KMS-11 (cell line): ENCODE measurements at regions not wholly inside any gene's neighbourhood (a gene's known extent, or its start where the extent isn't known, plus 50 kb on each side); places are given as distances from the start of the nearest gene placed in this dataset.

Experiments
- H2AFZ ChIP-seq: fragments of 200-600 bp; sonication (generic); 2 replicates; pipeline ENCODE4 v1.6.1; 2016; ENCODE audit warnings: antibody characterized with exemption, mixed run types, low read depth
- H3K27ac ChIP-seq: fragments of 200-600 bp; sonication (generic); 2 replicates; pipeline ENCODE4 v1.6.1; 2016; ENCODE audit warnings: mild to moderate bottlenecking, mixed run types
- H3K27me3 ChIP-seq: fragments of 200-600 bp; sonication (generic); 2 replicates; pipeline ENCODE4 v1.6.1; 2017; ENCODE audit warnings: mild to moderate bottlenecking, low read depth, mixed run types, moderate library complexity; ENCODE audit not compliant: insufficient read depth
- H3K36me3 ChIP-seq: fragments of 200-600 bp; sonication (generic); 2 replicates; pipeline ENCODE4 v1.6.1; 2017; ENCODE audit warnings: mild to moderate bottlenecking, mixed run types; ENCODE audit not compliant: insufficient read depth
- H3K4me1 ChIP-seq: fragments of 200-600 bp; sonication (generic); 2 replicates; pipeline ENCODE4 v1.6.1; 2016; ENCODE audit warnings: mild to moderate bottlenecking, low read depth, mixed run types; ENCODE audit not compliant: poor library complexity, severe bottlenecking
- H3K4me2 ChIP-seq: fragments of 200-600 bp; sonication (generic); 2 replicates; pipeline ENCODE4 v1.7.0; 2016; ENCODE audit warnings: mild to moderate bottlenecking, mixed run types
- H3K4me3 ChIP-seq: fragments of 200-600 bp; sonication (generic); IDR thresholded peaks from 2 replicates; pipeline ENCODE4 v1.6.1; 2017; ENCODE audit warnings: low read depth, low read length, mixed read lengths; ENCODE audit not compliant: insufficient read depth
- H3K79me2 ChIP-seq: fragments of 200-600 bp; sonication (generic); 2 replicates; pipeline ENCODE4 v1.6.1; 2016; ENCODE audit warnings: low read depth, mixed run types; ENCODE audit not compliant: insufficient read depth
- H3K9ac ChIP-seq: fragments of 200-600 bp; sonication (generic); 2 replicates; pipeline ENCODE4 v1.6.1; 2016; ENCODE audit warnings: mild to moderate bottlenecking, mixed run types
- H4K20me1 ChIP-seq: fragments of 200-600 bp; sonication (generic); 2 replicates; pipeline ENCODE4 v1.6.1; 2016; ENCODE audit warnings: mild to moderate bottlenecking, mixed run types; ENCODE audit not compliant: insufficient read depth
- TF ChIP-seq, protein P1 (sequence below): fragments of 200-600 bp; sonication (generic); conservative IDR thresholded peaks from 2 replicates; pipeline ENCODE4 v1.6.1; 2017; ENCODE audit warnings: low read depth, mild to moderate bottlenecking, antibody characterized with exemption, low read length, moderate library complexity, mixed read lengths

DNA sequence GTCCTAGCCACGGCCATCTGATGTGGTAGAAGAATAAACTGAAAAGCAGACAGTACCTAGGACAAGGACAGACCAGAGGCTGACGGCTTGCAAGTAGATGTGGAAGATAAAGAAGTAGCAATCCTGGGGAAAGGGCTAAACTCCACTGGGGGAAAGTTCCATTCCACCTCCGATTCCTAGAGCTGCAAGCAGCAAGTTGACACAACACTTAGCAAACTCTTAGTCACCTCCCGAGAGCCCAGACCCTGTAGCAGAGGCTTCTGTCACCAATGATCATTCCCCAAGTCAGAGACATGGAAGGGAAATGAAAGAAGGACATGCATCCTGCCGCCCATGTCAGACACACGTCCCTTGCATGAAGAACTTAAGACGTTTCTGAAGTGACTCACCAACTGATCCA, 99.2 kb upstream of the RPS6KA2 start:
- Histone ChIP-seq H3K27ac (no peak overlapping the region), H3K79me2 (no peaks in the 10 kb centered on the region), H3K4me2 (no peak overlapping the region), H3K4me3 (no peak overlapping the region), H2AFZ (no peak overlapping the region), H3K27me3 (no peaks in the 10 kb centered on the region), H4K20me1 (no peaks in the 10 kb centered on the region), H3K36me3 (no peaks in the 10 kb centered on the region), H3K4me1 (no peaks in the 10 kb centered on the region), H3K9ac (no peak overlapping the region)
- TF ChIP-seq, protein P1, sequence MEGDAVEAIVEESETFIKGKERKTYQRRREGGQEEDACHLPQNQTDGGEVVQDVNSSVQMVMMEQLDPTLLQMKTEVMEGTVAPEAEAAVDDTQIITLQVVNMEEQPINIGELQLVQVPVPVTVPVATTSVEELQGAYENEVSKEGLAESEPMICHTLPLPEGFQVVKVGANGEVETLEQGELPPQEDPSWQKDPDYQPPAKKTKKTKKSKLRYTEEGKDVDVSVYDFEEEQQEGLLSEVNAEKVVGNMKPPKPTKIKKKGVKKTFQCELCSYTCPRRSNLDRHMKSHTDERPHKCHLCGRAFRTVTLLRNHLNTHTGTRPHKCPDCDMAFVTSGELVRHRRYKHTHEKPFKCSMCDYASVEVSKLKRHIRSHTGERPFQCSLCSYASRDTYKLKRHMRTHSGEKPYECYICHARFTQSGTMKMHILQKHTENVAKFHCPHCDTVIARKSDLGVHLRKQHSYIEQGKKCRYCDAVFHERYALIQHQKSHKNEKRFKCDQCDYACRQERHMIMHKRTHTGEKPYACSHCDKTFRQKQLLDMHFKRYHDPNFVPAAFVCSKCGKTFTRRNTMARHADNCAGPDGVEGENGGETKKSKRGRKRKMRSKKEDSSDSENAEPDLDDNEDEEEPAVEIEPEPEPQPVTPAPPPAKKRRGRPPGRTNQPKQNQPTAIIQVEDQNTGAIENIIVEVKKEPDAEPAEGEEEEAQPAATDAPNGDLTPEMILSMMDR, result no peak

DNA sequence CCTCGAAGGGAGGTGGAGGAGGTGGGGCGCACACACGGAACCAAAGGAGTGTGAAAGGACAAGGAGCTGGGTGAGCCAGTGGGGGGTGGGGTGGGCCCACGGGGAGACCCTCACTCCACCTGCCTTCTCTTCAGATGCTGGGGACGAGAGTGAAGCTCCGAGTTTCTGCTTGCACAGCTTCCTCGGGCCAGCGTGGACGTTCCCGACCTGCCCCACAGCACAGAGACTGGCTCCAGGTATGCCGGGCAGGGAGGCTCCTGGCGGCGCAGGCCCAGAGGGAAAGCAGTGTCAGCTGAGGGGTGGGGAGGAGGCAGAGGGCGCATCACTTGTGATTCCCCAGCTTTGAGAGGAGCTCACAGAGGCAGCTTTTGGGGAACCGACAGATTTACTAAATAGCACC, 98.5 kb upstream of the RPS6KA2 start:
- Histone ChIP-seq H3K4me3 (no peak overlapping the region), H3K79me2 (no peaks in the 10 kb centered on the region), H3K4me1 (no peaks in the 10 kb centered on the region), H3K36me3 (no peaks in the 10 kb centered on the region), H3K4me2 (no peak overlapping the region), H4K20me1 (no peaks in the 10 kb centered on the region), H3K9ac (no peak overlapping the region), H3K27me3 (no peaks in the 10 kb centered on the region), H2AFZ (no peak overlapping the region), H3K27ac (no peak overlapping the region)
- TF ChIP-seq, protein P1, result no peak

DNA sequence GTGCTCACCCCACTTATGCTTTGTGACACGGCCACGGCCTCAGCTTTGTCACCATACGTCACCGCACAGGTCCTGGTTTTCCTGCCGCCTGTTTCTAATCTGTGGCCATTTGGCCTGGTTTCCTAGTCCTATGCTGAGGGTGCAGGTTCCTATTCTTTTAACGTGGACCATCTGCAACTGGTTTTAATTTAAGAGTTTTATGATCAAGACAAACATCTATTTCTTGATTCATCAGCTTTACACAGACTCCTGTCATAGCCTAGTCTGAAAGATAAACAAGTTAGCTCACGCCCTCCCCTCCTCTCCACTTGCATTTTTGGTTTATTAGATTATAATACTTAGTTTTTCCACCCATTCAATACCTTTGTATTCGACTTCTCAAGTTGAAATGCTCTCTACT, 97.5 kb upstream of the RPS6KA2 start:
- H3K4me1 ChIP-seq, result no peaks in the 10 kb centered on the region
- H3K27me3 ChIP-seq, result no peaks in the 10 kb centered on the region
- H4K20me1 ChIP-seq, result no peaks in the 10 kb centered on the region
- no peaks in the 10 kb centered on the region for H3K79me2 ChIP-seq
- no peak overlapping the region for H3K4me2 ChIP-seq
- H3K36me3 ChIP-seq, result no peaks in the 10 kb centered on the region
- H2AFZ ChIP-seq, result no peak overlapping the region
- H3K27ac ChIP-seq, result no peak overlapping the region
- TF ChIP-seq, protein P1, result no peak
- no peak overlapping the region for H3K9ac ChIP-seq
- no peak overlapping the region for H3K4me3 ChIP-seq

DNA sequence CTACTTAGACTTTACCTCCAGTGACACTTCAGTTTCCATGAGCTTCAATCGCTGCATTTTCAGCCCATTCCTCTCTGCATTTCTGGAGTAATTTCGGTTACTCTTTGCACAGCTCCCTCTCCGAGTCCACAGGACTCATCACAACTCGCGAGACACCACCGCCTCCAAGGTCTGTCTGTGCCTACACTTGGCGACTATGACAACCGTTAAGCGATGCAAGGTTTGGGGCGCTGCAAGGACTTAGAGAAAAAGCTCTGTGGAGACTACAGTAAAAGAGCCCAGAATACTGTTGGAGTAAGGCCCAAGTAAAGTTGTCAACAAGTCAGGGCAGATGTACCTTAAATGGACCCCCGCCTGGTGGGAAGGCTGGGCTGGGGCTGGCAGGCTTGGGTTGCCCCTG, 95.7 kb upstream of the RPS6KA2 start:
- no peak overlapping the region for H3K4me3 ChIP-seq
- no peaks in the 10 kb centered on the region for H4K20me1 ChIP-seq
- no peak overlapping the region for H2AFZ ChIP-seq
- H3K4me2 ChIP-seq, result no peak overlapping the region
- H3K27me3 ChIP-seq, result no peaks in the 10 kb centered on the region
- H3K9ac ChIP-seq, result no peak overlapping the region
- H3K4me1 ChIP-seq, result no peaks in the 10 kb centered on the region
- no peaks in the 10 kb centered on the region for H3K79me2 ChIP-seq
- TF ChIP-seq, protein P1, result no peak
- H3K36me3 ChIP-seq, result no peaks in the 10 kb centered on the region
- H3K27ac ChIP-seq, result no peak overlapping the region

DNA sequence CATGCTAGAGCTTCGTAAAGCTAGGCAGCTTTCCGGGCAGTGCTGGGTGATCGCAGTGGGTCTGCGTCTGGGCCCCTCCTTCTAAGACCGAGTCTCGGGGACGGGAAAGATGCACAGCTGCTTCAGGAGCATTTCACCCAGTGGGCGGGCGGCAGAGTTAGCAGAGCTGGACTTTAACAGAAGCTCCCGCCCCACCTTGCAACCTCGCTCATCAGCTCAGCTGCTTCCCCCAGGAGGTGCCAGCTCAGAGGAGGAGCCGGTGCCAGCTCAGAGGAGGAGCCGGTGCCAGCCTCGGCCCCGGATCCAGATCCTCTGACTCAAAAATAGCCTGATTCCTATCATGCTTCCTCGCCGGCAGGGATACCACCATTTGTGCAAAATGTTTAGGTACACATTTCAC, 94.5 kb upstream of the RPS6KA2 start:
- H3K79me2 ChIP-seq, result no peaks in the 10 kb centered on the region
- no peak overlapping the region for H3K4me2 ChIP-seq
- TF ChIP-seq, protein P1, result no peak
- no peaks in the 10 kb centered on the region for H3K27me3 ChIP-seq
- H2AFZ ChIP-seq, result no peak overlapping the region
- H3K4me3 ChIP-seq, result no peak overlapping the region
- H3K27ac ChIP-seq, result no peak overlapping the region
- H4K20me1 ChIP-seq, result no peaks in the 10 kb centered on the region
- H3K36me3 ChIP-seq, result no peaks in the 10 kb centered on the region
- no peaks in the 10 kb centered on the region for H3K4me1 ChIP-seq
- no peak overlapping the region for H3K9ac ChIP-seq
